ENCODE measurements at regions not wholly inside any gene's neighbourhood (a gene's known extent, or its start where the extent isn't known, plus 50 kb on each side); places are given as distances from the start of the nearest gene placed in this dataset.
"Not testable (repeated sequence)": the region's sequence is repeated elsewhere in the genome, so short reads cannot be mapped to it uniquely, and the experiment has no call there.

GRCh38 chr10:47675577-47675976 lies 87.8 kb downstream of the SYT15B start:
- not testable (repeated sequence) for TF ChIP-seq EZH2 (IDR thresholded peaks at IDR 0.05; ENCODE audit: low read length, unreplicated experiment); CTCF (conservative IDR thresholded peaks at IDR 0.05; ENCODE audit: low read depth, low read length)

Measured in PC-3 (cell line).